ENCODE measurements at regions not wholly inside any gene's neighbourhood (a gene's known extent, or its start where the extent isn't known, plus 50 kb on each side); places are given as distances from the start of the nearest gene placed in this dataset.
A peak's percentile ranks its signal among the peaks of the same experiment; 100 is the strongest.
"Not testable (repeated sequence)": the region's sequence is repeated elsewhere in the genome, so short reads cannot be mapped to it uniquely, and the experiment has no call there.

- TF ChIP-seq, protein P1, sequence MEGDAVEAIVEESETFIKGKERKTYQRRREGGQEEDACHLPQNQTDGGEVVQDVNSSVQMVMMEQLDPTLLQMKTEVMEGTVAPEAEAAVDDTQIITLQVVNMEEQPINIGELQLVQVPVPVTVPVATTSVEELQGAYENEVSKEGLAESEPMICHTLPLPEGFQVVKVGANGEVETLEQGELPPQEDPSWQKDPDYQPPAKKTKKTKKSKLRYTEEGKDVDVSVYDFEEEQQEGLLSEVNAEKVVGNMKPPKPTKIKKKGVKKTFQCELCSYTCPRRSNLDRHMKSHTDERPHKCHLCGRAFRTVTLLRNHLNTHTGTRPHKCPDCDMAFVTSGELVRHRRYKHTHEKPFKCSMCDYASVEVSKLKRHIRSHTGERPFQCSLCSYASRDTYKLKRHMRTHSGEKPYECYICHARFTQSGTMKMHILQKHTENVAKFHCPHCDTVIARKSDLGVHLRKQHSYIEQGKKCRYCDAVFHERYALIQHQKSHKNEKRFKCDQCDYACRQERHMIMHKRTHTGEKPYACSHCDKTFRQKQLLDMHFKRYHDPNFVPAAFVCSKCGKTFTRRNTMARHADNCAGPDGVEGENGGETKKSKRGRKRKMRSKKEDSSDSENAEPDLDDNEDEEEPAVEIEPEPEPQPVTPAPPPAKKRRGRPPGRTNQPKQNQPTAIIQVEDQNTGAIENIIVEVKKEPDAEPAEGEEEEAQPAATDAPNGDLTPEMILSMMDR (IDR thresholded peaks at IDR 0.05; ENCODE audit: extremely low read depth, low read depth, low read length): no peak
- no peak overlapping the region for H3K4me3 ChIP-seq (ENCODE audit: insufficient read depth, low read length)
- H4K20me1 ChIP-seq (ENCODE audit: insufficient read depth, low read length): no peaks in the 10 kb centered on the region
- H3K27me3 ChIP-seq (ENCODE audit: insufficient read depth, low read length): no peaks in the 10 kb centered on the region
- DNase-seq (ENCODE audit: insufficient read length, low spot score, missing footprints): no peak
- H3K36me3 ChIP-seq (ENCODE audit: insufficient read depth, low read length): no peaks in the 10 kb centered on the region
- H2AFZ ChIP-seq (ENCODE audit: low read length): peak overlapping the region; percentile 76
- H3K9me3 ChIP-seq (ENCODE audit: low read depth, low read length): no peaks in the 10 kb centered on the region
- peak overlapping the region; percentile 48 for H3K4me2 ChIP-seq (ENCODE audit: insufficient read depth, low read length)
- peaks cover 24% of the 10 kb centered on the region for H3K4me1 ChIP-seq (ENCODE audit: insufficient read depth, low read length)
- peak overlapping the region; percentile 34 for H3K27ac ChIP-seq (ENCODE audit: low read depth, low read length)
- no peaks in the 10 kb centered on the region for H3K79me2 ChIP-seq (ENCODE audit: insufficient read depth, low read length)
These were observed 659.6 kb upstream of the ANKRD30A start for GRCh38 chr10:36465604-36466379.

- no peak overlapping the region for H2AFZ ChIP-seq (ENCODE audit: low read length)
- TF ChIP-seq, protein P1 (IDR thresholded peaks at IDR 0.05; ENCODE audit: extremely low read depth, low read depth, low read length): no peak
- no peaks in the 10 kb centered on the region for H4K20me1 ChIP-seq (ENCODE audit: insufficient read depth, low read length)
- no peak overlapping the region for H3K27ac ChIP-seq (ENCODE audit: low read depth, low read length)
- H3K4me3 ChIP-seq (ENCODE audit: insufficient read depth, low read length): no peak overlapping the region
- peaks cover 17% of the 10 kb centered on the region for H3K4me1 ChIP-seq (ENCODE audit: insufficient read depth, low read length)
- H3K4me2 ChIP-seq (ENCODE audit: insufficient read depth, low read length): no peak overlapping the region
- no peaks in the 10 kb centered on the region for H3K79me2 ChIP-seq (ENCODE audit: insufficient read depth, low read length)
- no peak for DNase-seq (ENCODE audit: insufficient read length, low spot score, missing footprints)
- H3K9me3 ChIP-seq (ENCODE audit: low read depth, low read length): no peaks in the 10 kb centered on the region
- H3K36me3 ChIP-seq (ENCODE audit: insufficient read depth, low read length): no peaks in the 10 kb centered on the region
- H3K27me3 ChIP-seq (ENCODE audit: insufficient read depth, low read length): no peaks in the 10 kb centered on the region
These were observed 661.1 kb upstream of the ANKRD30A start for GRCh38 chr10:36464291-36464690.

GRCh38 chr10:36463390-36463789, 662.0 kb upstream of the ANKRD30A start:
- no peak for DNase-seq (ENCODE audit: insufficient read length, low spot score, missing footprints)
- no peaks in the 10 kb centered on the region for H3K36me3 ChIP-seq (ENCODE audit: insufficient read depth, low read length)
- H3K9me3 ChIP-seq (ENCODE audit: low read depth, low read length): peaks cover 3% of the 10 kb centered on the region
- no peak overlapping the region for H3K4me2 ChIP-seq (ENCODE audit: insufficient read depth, low read length)
- H4K20me1 ChIP-seq (ENCODE audit: insufficient read depth, low read length): no peaks in the 10 kb centered on the region
- no peak overlapping the region for H3K4me3 ChIP-seq (ENCODE audit: insufficient read depth, low read length)
- TF ChIP-seq, protein P1 (IDR thresholded peaks at IDR 0.05; ENCODE audit: extremely low read depth, low read depth, low read length): no peak
- H2AFZ ChIP-seq (ENCODE audit: low read length): no peak overlapping the region
- H3K27ac ChIP-seq (ENCODE audit: low read depth, low read length): no peak overlapping the region
- H3K79me2 ChIP-seq (ENCODE audit: insufficient read depth, low read length): no peaks in the 10 kb centered on the region
- no peaks in the 10 kb centered on the region for H3K27me3 ChIP-seq (ENCODE audit: insufficient read depth, low read length)
- peaks cover 13% of the 10 kb centered on the region for H3K4me1 ChIP-seq (ENCODE audit: insufficient read depth, low read length)

GRCh38 chr10:36462194-36462593, 663.2 kb upstream of the ANKRD30A start:
- Histone ChIP-seq H3K4me2 (ENCODE audit: insufficient read depth, low read length) (no peak overlapping the region), H3K79me2 (ENCODE audit: insufficient read depth, low read length) (no peaks in the 10 kb centered on the region), H3K9me3 (ENCODE audit: low read depth, low read length) (peaks cover 3% of the 10 kb centered on the region), H3K4me1 (ENCODE audit: insufficient read depth, low read length) (peaks cover 13% of the 10 kb centered on the region), H3K4me3 (ENCODE audit: insufficient read depth, low read length) (no peak overlapping the region), H3K27ac (ENCODE audit: low read depth, low read length) (no peak overlapping the region), H3K36me3 (ENCODE audit: insufficient read depth, low read length) (no peaks in the 10 kb centered on the region), H4K20me1 (ENCODE audit: insufficient read depth, low read length) (no peaks in the 10 kb centered on the region), H2AFZ (ENCODE audit: low read length) (no peak overlapping the region), H3K27me3 (ENCODE audit: insufficient read depth, low read length) (no peaks in the 10 kb centered on the region)
- no peak for DNase-seq (ENCODE audit: insufficient read length, low spot score, missing footprints)
- TF ChIP-seq, protein P1 (IDR thresholded peaks at IDR 0.05; ENCODE audit: extremely low read depth, low read depth, low read length): no peak

- H3K4me1 ChIP-seq (ENCODE audit: insufficient read depth, low read length); H3K4me3 ChIP-seq (ENCODE audit: insufficient read depth, low read length); H3K27ac ChIP-seq (ENCODE audit: low read depth, low read length); H3K9me3 ChIP-seq (ENCODE audit: low read depth, low read length); DNase-seq (ENCODE audit: insufficient read length, low spot score, missing footprints); H2AFZ ChIP-seq (ENCODE audit: low read length); H4K20me1 ChIP-seq (ENCODE audit: insufficient read depth, low read length); H3K79me2 ChIP-seq (ENCODE audit: insufficient read depth, low read length); H3K27me3 ChIP-seq (ENCODE audit: insufficient read depth, low read length); H3K36me3 ChIP-seq (ENCODE audit: insufficient read depth, low read length); H3K4me2 ChIP-seq (ENCODE audit: insufficient read depth, low read length): not testable (repeated sequence)
These were observed 667.0 kb upstream of the ANKRD30A start for GRCh38 chr10:36458437-36458836.

Data from osteoblast (primary cell).